Nephron (organoid): ENCODE measurements at regions not wholly inside any gene's neighbourhood (a gene's known extent, or its start where the extent isn't known, plus 50 kb on each side); places are given as distances from the start of the nearest gene placed in this dataset.
A peak's percentile ranks its signal among the peaks of the same experiment; 100 is the strongest.

Experiments used
- H3K27ac Mint-ChIP-seq, 3 experiments: 2 replicates each; pipeline ENCODE4 v1.8.0; 2020; ENCODE audit warnings: mixed read lengths in 3 of 3, mild to moderate bottlenecking in 2 of 3, moderate library complexity in 1 of 3
- H3K27me3 Mint-ChIP-seq: 2 replicates; pipeline ENCODE4 v1.8.0; 2021; ENCODE audit warnings: low read depth, mild to moderate bottlenecking, moderate library complexity, mixed read lengths
- H3K36me3 Mint-ChIP-seq: 2 replicates; pipeline ENCODE4 v1.8.0; 2020; ENCODE audit warnings: low read depth, mixed read lengths
- H3K4me1 Mint-ChIP-seq: 2 replicates; pipeline ENCODE4 v1.8.0; 2020; ENCODE audit warnings: mixed read lengths
- H3K4me3 Mint-ChIP-seq, 3 experiments: 2 replicates each; pipeline ENCODE4 v1.8.0; 2020; ENCODE audit warnings: mild to moderate bottlenecking in 3 of 3, mixed read lengths in 3 of 3, moderate library complexity in 2 of 3
- H3K9me3 Mint-ChIP-seq: 2 replicates; pipeline ENCODE4 v1.8.0; 2020; ENCODE audit warnings: mixed read lengths
- TF ChIP-seq, protein P1 (sequence below), 3 experiments: fragments of 200-600 bp; sonication (generic); IDR thresholded peaks; one replicate each; pipeline ENCODE4 v1.5.0; 2021; ENCODE audit warnings: antibody characterized with exemption in 3 of 3; ENCODE audit not compliant: unreplicated experiment in 3 of 3

- H3K36me3 Mint-ChIP-seq: no peaks in the 10 kb centered on the region
- no peak overlapping the region for H3K27ac Mint-ChIP-seq
- TF ChIP-seq, protein P1, sequence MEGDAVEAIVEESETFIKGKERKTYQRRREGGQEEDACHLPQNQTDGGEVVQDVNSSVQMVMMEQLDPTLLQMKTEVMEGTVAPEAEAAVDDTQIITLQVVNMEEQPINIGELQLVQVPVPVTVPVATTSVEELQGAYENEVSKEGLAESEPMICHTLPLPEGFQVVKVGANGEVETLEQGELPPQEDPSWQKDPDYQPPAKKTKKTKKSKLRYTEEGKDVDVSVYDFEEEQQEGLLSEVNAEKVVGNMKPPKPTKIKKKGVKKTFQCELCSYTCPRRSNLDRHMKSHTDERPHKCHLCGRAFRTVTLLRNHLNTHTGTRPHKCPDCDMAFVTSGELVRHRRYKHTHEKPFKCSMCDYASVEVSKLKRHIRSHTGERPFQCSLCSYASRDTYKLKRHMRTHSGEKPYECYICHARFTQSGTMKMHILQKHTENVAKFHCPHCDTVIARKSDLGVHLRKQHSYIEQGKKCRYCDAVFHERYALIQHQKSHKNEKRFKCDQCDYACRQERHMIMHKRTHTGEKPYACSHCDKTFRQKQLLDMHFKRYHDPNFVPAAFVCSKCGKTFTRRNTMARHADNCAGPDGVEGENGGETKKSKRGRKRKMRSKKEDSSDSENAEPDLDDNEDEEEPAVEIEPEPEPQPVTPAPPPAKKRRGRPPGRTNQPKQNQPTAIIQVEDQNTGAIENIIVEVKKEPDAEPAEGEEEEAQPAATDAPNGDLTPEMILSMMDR (IDR thresholded peaks at IDR 0.05; ENCODE audit: unreplicated experiment in 3 of 3): no peak
- no peaks in the 10 kb centered on the region for H3K4me1 Mint-ChIP-seq
- H3K9me3 Mint-ChIP-seq: no peaks in the 10 kb centered on the region
- H3K4me3 Mint-ChIP-seq: no peak overlapping the region
- no peaks in the 10 kb centered on the region for H3K27me3 Mint-ChIP-seq
Measured at GRCh38 chr2:14126846-14127245, 505.7 kb upstream of the LRATD1 start.

DNA sequence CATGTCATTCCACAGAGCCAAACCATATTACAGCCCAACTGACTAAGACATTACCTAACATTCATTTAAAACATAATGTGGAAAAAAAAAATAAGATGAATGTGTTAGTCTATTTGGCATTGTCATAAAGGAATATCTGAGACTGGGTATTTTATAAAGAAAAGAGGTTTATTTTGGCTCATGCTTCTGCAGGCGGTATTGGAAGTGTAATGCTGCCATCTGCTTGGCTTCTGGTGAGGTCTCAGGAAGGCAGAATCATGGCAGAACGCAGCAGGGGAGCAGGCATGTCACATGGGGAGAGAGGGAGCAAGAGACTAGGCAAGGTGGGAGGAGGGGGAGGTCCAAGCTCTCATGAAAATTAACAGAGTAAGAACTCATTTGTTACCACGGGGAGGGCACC is 504.8 kb upstream of the LRATD1 start:
- Mint-ChIP-seq H3K4me3 (no peak overlapping the region), H3K36me3 (no peaks in the 10 kb centered on the region), H3K4me1 (no peaks in the 10 kb centered on the region), H3K9me3 (no peaks in the 10 kb centered on the region), H3K27ac (no peak overlapping the region), H3K27me3 (no peaks in the 10 kb centered on the region)
- TF ChIP-seq, protein P1 (IDR thresholded peaks at IDR 0.05; ENCODE audit: unreplicated experiment in 3 of 3): no peak

DNA sequence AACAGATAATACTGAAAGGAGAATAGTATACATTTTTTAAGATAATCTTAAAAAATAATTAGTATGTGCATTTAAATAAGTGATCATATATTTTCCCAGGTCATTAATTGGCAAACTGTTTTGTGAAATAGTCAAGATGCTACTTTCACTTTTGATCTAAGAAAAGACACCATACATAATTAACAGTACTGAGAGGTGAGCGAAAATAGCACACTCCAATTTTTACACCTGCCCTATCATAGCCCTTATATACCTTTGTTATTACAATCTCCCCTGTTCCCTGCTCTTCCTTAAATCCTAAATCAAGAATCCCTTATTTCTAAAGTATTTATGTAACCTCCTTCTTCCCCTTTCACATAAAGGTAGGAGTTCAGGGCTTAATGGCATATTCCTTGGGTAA is 500.1 kb upstream of the LRATD1 start:
- Mint-ChIP-seq H3K4me3 (no peak overlapping the region), H3K36me3 (no peaks in the 10 kb centered on the region), H3K27me3 (no peaks in the 10 kb centered on the region), H3K27ac (no peak overlapping the region), H3K9me3 (no peaks in the 10 kb centered on the region), H3K4me1 (no peaks in the 10 kb centered on the region)
- TF ChIP-seq, protein P1 (IDR thresholded peaks at IDR 0.05; ENCODE audit: unreplicated experiment in 3 of 3): no peak

DNA sequence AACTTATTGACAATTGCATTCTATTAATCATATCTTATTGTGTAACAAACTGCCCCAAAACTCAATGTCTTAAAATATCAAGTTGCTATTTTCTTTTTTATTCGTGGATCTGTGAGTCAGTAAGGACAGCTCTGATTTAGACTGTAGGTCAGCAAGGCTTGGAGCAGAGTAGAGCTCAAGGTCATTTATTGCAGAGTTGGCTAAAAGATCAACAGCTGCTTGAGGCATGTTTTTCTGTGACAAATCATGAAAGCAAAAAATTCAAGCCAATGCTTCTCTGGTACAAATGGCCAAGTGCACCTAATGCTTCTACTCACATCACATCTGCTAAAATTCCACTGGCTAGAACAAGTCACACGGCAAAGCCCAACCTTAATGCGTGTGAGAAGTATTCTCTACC is 497.7 kb upstream of the LRATD1 start:
- Mint-ChIP-seq H3K4me3 (no peak overlapping the region), H3K27me3 (no peaks in the 10 kb centered on the region), H3K4me1 (no peaks in the 10 kb centered on the region), H3K9me3 (no peaks in the 10 kb centered on the region), H3K36me3 (no peaks in the 10 kb centered on the region), H3K27ac (no peak overlapping the region)
- TF ChIP-seq, protein P1 (IDR thresholded peaks at IDR 0.05; ENCODE audit: unreplicated experiment in 3 of 3): no peak

GRCh38 chr2:14136030-14136429 is 496.5 kb upstream of the LRATD1 start:
- no peaks in the 10 kb centered on the region for H3K4me1 Mint-ChIP-seq
- no peaks in the 10 kb centered on the region for H3K9me3 Mint-ChIP-seq
- H3K27ac Mint-ChIP-seq: no peak overlapping the region
- H3K27me3 Mint-ChIP-seq: no peaks in the 10 kb centered on the region
- H3K4me3 Mint-ChIP-seq: no peak overlapping the region
- H3K36me3 Mint-ChIP-seq: no peaks in the 10 kb centered on the region
- TF ChIP-seq, protein P1 (IDR thresholded peaks at IDR 0.05; ENCODE audit: unreplicated experiment in 3 of 3): no peak

- TF ChIP-seq, protein P1 (IDR thresholded peaks at IDR 0.05; ENCODE audit: unreplicated experiment in 3 of 3): peak; percentile 10 to 24 (median 23)
- H3K4me1 Mint-ChIP-seq: no peaks in the 10 kb centered on the region
- H3K27ac Mint-ChIP-seq: no peak overlapping the region
- H3K9me3 Mint-ChIP-seq: no peaks in the 10 kb centered on the region
- H3K4me3 Mint-ChIP-seq: no peak overlapping the region
- no peaks in the 10 kb centered on the region for H3K36me3 Mint-ChIP-seq
- H3K27me3 Mint-ChIP-seq: no peaks in the 10 kb centered on the region
Measured at GRCh38 chr2:14137643-14138042, 494.9 kb upstream of the LRATD1 start.
